NT2/D1 (cell line): ENCODE measurements at regions not wholly inside any gene's neighbourhood (a gene's known extent, or its start where the extent isn't known, plus 50 kb on each side); places are given as distances from the start of the nearest gene placed in this dataset.

Experiments used
- DNase-seq: peaks from one replicate; pipeline ENCODE4 v3.0.0-alpha.2; 2011; ENCODE audit warnings: low read depth, low spot score
- H3K27me3 ChIP-seq: 2 replicates; pipeline ENCODE4 v1.6.0; 2011; ENCODE audit warnings: mild to moderate bottlenecking; ENCODE audit not compliant: insufficient read length, insufficient read depth
- H3K36me3 ChIP-seq: 2 replicates; pipeline ENCODE4 v1.6.1; 2011; ENCODE audit warnings: mild to moderate bottlenecking, low read length, mixed read lengths; ENCODE audit not compliant: insufficient read depth, insufficient read length
- H3K4me1 ChIP-seq: 2 replicates; pipeline ENCODE4 v1.5.1; 2011; ENCODE audit not compliant: insufficient read depth, insufficient read length
- H3K4me3 ChIP-seq: 2 replicates; pipeline ENCODE4 v1.5.1; 2011; ENCODE audit warnings: low read depth; ENCODE audit not compliant: insufficient read length
- H3K9ac ChIP-seq: 2 replicates; pipeline ENCODE4 v1.6.0; 2011; ENCODE audit warnings: low read depth; ENCODE audit not compliant: insufficient read length
- H3K9me3 ChIP-seq: 2 replicates; pipeline ENCODE4 v1.5.1; 2011; ENCODE audit warnings: mild to moderate bottlenecking, low read length; ENCODE audit not compliant: insufficient read depth
- SUZ12 ChIP-seq: IDR thresholded peaks from 2 replicates; pipeline ENCODE4 v1.6.1; 2011; ENCODE audit not compliant: insufficient read length, insufficient read depth; ENCODE audit errors: extremely low read depth
- YY1 ChIP-seq: IDR thresholded peaks from 2 replicates; pipeline ENCODE4 v1.6.1; 2011; ENCODE audit not compliant: insufficient read length, insufficient read depth
- ZNF274 ChIP-seq: IDR thresholded peaks from 2 replicates; pipeline ENCODE4 v1.6.1; 2011; ENCODE audit warnings: mild to moderate bottlenecking, low read depth, low read length

DNA sequence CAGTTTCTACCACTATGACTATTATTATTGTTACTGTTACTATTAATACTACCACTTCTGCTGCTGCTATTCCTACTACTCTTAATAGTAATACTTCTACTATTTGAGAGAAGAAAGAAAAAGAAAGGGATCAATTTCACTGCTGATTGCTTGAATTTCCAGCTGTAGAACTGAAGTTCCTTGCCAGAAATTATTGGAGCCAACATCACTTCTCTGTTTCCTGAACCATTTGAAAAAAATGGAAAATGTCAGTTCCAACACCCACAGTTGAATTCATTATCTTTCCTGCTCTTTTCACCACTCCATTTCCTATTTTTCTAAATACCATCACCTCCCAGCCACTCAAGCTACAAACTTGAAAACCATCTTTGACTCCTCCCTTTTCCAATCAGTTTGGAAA is 54.1 kb upstream of the PIK3C2G start:
- H3K4me3 ChIP-seq, result no peak overlapping the region
- no peak overlapping the region for H3K9ac ChIP-seq
- no peak for TF ChIP-seq YY1
- no peak for TF ChIP-seq SUZ12
- TF ChIP-seq ZNF274, result no peak
- H3K9me3 ChIP-seq, result 0 out of 2 replicates have a peak, but pooled peaks cover 7% of the 10 kb centered on the region
- no peaks in the 10 kb centered on the region for H3K36me3 ChIP-seq
- no peaks in the 10 kb centered on the region for H3K27me3 ChIP-seq
- DNase-seq, result no peak
- no peaks in the 10 kb centered on the region for H3K4me1 ChIP-seq

- H3K27me3 ChIP-seq, result no peaks in the 10 kb centered on the region
- H3K9ac ChIP-seq, result no peak overlapping the region
- no peaks in the 10 kb centered on the region for H3K36me3 ChIP-seq
- TF ChIP-seq YY1 (no peak), SUZ12 (no peak), ZNF274 (no peak)
- H3K9me3 ChIP-seq, result 0 out of 2 replicates have a peak, but pooled peaks cover 7% of the 10 kb centered on the region
- DNase-seq, result no peak
- H3K4me3 ChIP-seq, result no peak overlapping the region
- no peaks in the 10 kb centered on the region for H3K4me1 ChIP-seq
Measured at GRCh38 chr12:18206198-18206597, 55.1 kb upstream of the PIK3C2G start.

GRCh38 chr12:18204053-18204452 is 57.3 kb upstream of the PIK3C2G start:
- H3K36me3 ChIP-seq, result no peaks in the 10 kb centered on the region
- no peaks in the 10 kb centered on the region for H3K4me1 ChIP-seq
- H3K9me3 ChIP-seq, result peaks cover 11% of the 10 kb centered on the region; the same call in 1 of the 2 replicates
- H3K4me3 ChIP-seq, result no peak overlapping the region
- DNase-seq, result no peak
- TF ChIP-seq SUZ12 (no peak), ZNF274 (no peak), YY1 (no peak)
- H3K27me3 ChIP-seq, result no peaks in the 10 kb centered on the region
- H3K9ac ChIP-seq, result no peak overlapping the region

- H3K4me1 ChIP-seq, result no peaks in the 10 kb centered on the region
- TF ChIP-seq YY1 (no peak), SUZ12 (no peak), ZNF274 (no peak)
- no peak overlapping the region for H3K9ac ChIP-seq
- H3K9me3 ChIP-seq, result peaks cover 15% of the 10 kb centered on the region; the same call in 1 of the 2 replicates
- H3K4me3 ChIP-seq, result no peak overlapping the region
- no peak for DNase-seq
- H3K36me3 ChIP-seq, result no peaks in the 10 kb centered on the region
- H3K27me3 ChIP-seq, result no peaks in the 10 kb centered on the region
Measured at GRCh38 chr12:18192119-18192518, 69.2 kb upstream of the PIK3C2G start.

GRCh38 chr12:18183141-18183540 is 78.2 kb upstream of the PIK3C2G start:
- H3K9ac ChIP-seq, result no peak overlapping the region
- H3K36me3 ChIP-seq, result no peaks in the 10 kb centered on the region
- no peaks in the 10 kb centered on the region for H3K27me3 ChIP-seq
- no peak for DNase-seq
- no peaks in the 10 kb centered on the region for H3K4me1 ChIP-seq
- no peak for TF ChIP-seq SUZ12
- no peak for TF ChIP-seq ZNF274
- no peak for TF ChIP-seq YY1
- peaks cover 11% of the 10 kb centered on the region for H3K9me3 ChIP-seq
- no peak overlapping the region for H3K4me3 ChIP-seq

GRCh38 chr12:18171571-18171970 is 81.6 kb upstream of the RERGL start:
- H3K4me1 ChIP-seq, result no peaks in the 10 kb centered on the region
- no peaks in the 10 kb centered on the region for H3K36me3 ChIP-seq
- no peak overlapping the region for H3K4me3 ChIP-seq
- TF ChIP-seq ZNF274 (no peak), SUZ12 (no peak), YY1 (no peak)
- DNase-seq, result no peak
- H3K27me3 ChIP-seq, result no peaks in the 10 kb centered on the region
- peaks cover 27% of the 10 kb centered on the region for H3K9me3 ChIP-seq
- H3K9ac ChIP-seq, result no peak overlapping the region

DNA sequence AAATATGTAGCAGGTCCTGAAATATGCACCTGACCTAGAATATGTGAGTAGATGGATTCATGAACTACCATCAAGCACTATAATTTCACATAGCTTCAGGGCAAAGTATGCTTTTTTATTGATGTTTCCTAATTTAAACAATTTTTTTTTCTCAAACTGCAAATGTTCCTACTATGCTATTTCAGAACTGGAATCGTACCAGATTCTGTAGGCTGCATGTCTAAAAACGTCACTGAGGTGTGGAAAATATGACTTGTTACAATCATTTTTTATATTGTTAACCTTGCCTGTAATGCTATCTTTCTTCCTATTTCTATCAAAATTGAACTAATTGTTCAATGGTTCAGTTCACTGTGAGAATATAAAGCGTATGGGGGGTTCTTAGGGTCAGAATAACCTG is 78.0 kb upstream of the RERGL start:
- no peak overlapping the region for H3K9ac ChIP-seq
- peaks cover 22% of the 10 kb centered on the region for H3K9me3 ChIP-seq
- no peak for DNase-seq
- H3K36me3 ChIP-seq, result no peaks in the 10 kb centered on the region
- no peaks in the 10 kb centered on the region for H3K4me1 ChIP-seq
- TF ChIP-seq ZNF274 (no peak), YY1 (no peak), SUZ12 (no peak)
- no peaks in the 10 kb centered on the region for H3K27me3 ChIP-seq
- no peak overlapping the region for H3K4me3 ChIP-seq
